Psoas muscle (tissue), 7 donors: ENCODE measurements at regions not wholly inside any gene's neighbourhood (a gene's known extent, or its start where the extent isn't known, plus 50 kb on each side); places are given as distances from the start of the nearest gene placed in this dataset.

Experiments used
- ATAC-seq, 4 donors: fragments of 200-7000 bp; cut with Tn5 transposase; one replicate each; pipeline ENCODE4 v1.9.1; 2020; ENCODE audit warnings: moderate library complexity in 3 of 4, mild to moderate bottlenecking in 2 of 4
- DNase-seq, 2 donors: peaks; one replicate each; pipeline ENCODE4 v3.0.0-alpha.2; 2020
- H3K27ac ChIP-seq: fragments of 200-600 bp; one replicate; pipeline ENCODE4 v1.8.0; 2022
- H3K27me3 ChIP-seq, 3 donors: fragments of 200-600 bp in 1 of 3; one replicate each; pipeline versions ENCODE4 v1.6.1 to v1.8.0; 2013 to 2022; ENCODE audit warnings: low read length in 2 of 3, mild to moderate bottlenecking in 2 of 3, moderate library complexity in 1 of 3; ENCODE audit not compliant: insufficient read depth in 3 of 3
- H3K36me3 ChIP-seq, 2 donors: fragments of 200-600 bp in 1 of 2; one replicate each; pipeline versions ENCODE4 v1.6.1 to v1.8.0; 2013 to 2022; ENCODE audit warnings: low read depth in 1 of 2, mild to moderate bottlenecking in 1 of 2, moderate library complexity in 1 of 2; ENCODE audit not compliant: insufficient read depth in 1 of 2
- H3K4me1 ChIP-seq: fragments of 200-600 bp; one replicate; pipeline ENCODE4 v1.8.0; 2022
- H3K4me3 ChIP-seq: fragments of 200-600 bp; one replicate; pipeline ENCODE4 v1.8.0; 2022; ENCODE audit warnings: mild to moderate bottlenecking
- H3K9me3 ChIP-seq: fragments of 200-600 bp; one replicate; pipeline ENCODE4 v1.8.0; 2022
- WGBS, 3 donors: extraction: QIAGEN DNeasy Blood & Tissue Kit; methylation state at CpG; one replicate each; pipeline versions ENCODE4 v1.1.6 to v1.1.7; 2013; 5-methylcytosine and 5-hydroxymethylcytosine counted together
- intact Hi-C, 2 donors: fragments of 100-400 bp; cut with DNase I; formaldehyde crosslinking; loops; one replicate each; pipeline versions ENCODE4 v1.11.0 to v1.14.2; 2022
- TF ChIP-seq, protein P1 (sequence below): fragments of 200-600 bp; IDR thresholded peaks from one replicate; pipeline ENCODE4 v1.8.0; 2022; ENCODE audit warnings: antibody characterized with exemption
- donor health status: healthy with polysubstance abuse.
- donor health status: DM: no; HTN: no; CAD: no; lungs with moderate emphysema.
- donor health status: Bipolar disorder and iron deficiency.
- donor health status: healthy.
- donor health status: DM: yes; HTN: yes; CAD: no.
- donor health status: DM: no; HTN: no; CAD: no.
- donor health status: DM: yes; HTN: yes; CAD: no.

DNA sequence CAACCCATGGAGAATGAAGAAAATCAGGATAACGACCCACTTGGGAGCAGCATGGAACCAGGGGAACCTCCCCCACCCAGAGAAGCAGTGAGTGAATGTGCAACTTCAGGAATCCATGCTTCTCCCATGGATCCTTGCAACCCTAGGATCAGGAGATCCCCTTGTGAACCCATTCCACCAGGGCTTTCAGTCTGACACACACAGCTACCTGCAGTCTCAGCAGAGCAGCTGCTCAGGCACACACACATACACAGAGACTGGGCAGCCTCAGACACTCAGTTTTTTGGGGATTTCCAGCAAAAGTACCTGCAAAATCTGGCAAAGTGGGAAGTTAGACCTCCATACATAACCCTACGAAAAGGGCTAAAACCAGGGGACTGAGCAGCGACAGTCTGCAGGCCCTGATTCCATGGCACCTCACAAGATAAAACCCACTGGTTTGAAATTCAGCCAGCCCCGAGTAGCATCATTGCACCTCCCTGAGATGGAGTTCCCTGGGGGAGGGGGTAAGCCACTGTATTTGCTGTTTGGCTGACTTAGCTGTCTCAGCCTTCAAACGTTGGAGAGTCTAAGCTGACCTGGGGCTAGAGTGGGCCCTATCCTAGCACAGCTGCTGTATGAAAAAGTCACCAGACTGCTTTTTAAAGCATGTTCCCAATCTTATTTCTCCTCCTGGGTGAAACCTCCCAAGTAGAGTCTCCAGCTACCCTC is 737.5 kb upstream of the NDST4 start:
- DNase-seq (no peak), ATAC-seq (no peak)
- 72 to 83% (median 77%) methylated on average over 5 of the region's 5 CpGs for WGBS, 3 donors
- H3K27me3 ChIP-seq, result no peaks in the 10 kb centered on the region
- no peaks in the 10 kb centered on the region for H3K36me3 ChIP-seq
- no peaks in the 10 kb centered on the region for H3K9me3 ChIP-seq
- H3K4me1 ChIP-seq, result no peaks in the 10 kb centered on the region
- intact Hi-C loops, result no loop called here
- no peak overlapping the region for H3K27ac ChIP-seq
- no peak overlapping the region for H3K4me3 ChIP-seq
- TF ChIP-seq, protein P1, sequence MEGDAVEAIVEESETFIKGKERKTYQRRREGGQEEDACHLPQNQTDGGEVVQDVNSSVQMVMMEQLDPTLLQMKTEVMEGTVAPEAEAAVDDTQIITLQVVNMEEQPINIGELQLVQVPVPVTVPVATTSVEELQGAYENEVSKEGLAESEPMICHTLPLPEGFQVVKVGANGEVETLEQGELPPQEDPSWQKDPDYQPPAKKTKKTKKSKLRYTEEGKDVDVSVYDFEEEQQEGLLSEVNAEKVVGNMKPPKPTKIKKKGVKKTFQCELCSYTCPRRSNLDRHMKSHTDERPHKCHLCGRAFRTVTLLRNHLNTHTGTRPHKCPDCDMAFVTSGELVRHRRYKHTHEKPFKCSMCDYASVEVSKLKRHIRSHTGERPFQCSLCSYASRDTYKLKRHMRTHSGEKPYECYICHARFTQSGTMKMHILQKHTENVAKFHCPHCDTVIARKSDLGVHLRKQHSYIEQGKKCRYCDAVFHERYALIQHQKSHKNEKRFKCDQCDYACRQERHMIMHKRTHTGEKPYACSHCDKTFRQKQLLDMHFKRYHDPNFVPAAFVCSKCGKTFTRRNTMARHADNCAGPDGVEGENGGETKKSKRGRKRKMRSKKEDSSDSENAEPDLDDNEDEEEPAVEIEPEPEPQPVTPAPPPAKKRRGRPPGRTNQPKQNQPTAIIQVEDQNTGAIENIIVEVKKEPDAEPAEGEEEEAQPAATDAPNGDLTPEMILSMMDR, result no peak

DNA sequence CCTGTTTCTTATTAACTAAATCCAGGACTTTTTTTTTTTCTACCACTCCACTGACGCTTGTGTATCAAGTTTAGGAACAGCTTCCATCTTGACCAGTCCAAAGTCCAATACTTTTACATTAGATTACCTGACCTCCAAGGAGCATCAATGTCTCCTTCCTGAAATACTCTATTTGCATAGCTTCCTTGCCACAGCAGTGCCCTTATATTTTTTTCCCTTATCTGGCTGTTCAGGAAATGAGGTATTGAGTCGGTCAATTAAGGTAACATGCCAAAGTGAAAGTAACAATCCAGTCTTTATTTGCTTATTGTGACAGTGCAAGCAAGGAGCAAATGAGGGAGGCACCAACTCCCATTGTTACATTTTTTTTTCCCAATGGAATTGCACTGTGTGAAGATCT is 730.8 kb upstream of the NDST4 start:
- TF ChIP-seq, protein P1, result no peak
- Histone ChIP-seq H3K9me3 (peaks cover 4% of the 10 kb centered on the region), H3K4me1 (no peaks in the 10 kb centered on the region), H3K36me3 (no peaks in the 10 kb centered on the region), H3K27ac (no peak overlapping the region), H3K27me3 (no peaks in the 10 kb centered on the region), H3K4me3 (no peak overlapping the region)
- DNase-seq (no peak), ATAC-seq (no peak)
- intact Hi-C loops, result no loop called here
- WGBS, 3 donors, result 76 to 82% (median 81%) methylated on average over 2 of the region's 2 CpGs

- no peak overlapping the region for H3K27ac ChIP-seq
- intact Hi-C loops, result no loop called here
- no peak overlapping the region for H3K4me3 ChIP-seq
- H3K4me1 ChIP-seq, result no peaks in the 10 kb centered on the region
- ATAC-seq (no peak), DNase-seq (no peak)
- TF ChIP-seq, protein P1, result no peak
- no peaks in the 10 kb centered on the region for H3K36me3 ChIP-seq
- H3K9me3 ChIP-seq, result peaks cover 4% of the 10 kb centered on the region
- no peaks in the 10 kb centered on the region for H3K27me3 ChIP-seq
Measured at GRCh38 chr4:115841871-115842270, 728.5 kb upstream of the NDST4 start.

DNA sequence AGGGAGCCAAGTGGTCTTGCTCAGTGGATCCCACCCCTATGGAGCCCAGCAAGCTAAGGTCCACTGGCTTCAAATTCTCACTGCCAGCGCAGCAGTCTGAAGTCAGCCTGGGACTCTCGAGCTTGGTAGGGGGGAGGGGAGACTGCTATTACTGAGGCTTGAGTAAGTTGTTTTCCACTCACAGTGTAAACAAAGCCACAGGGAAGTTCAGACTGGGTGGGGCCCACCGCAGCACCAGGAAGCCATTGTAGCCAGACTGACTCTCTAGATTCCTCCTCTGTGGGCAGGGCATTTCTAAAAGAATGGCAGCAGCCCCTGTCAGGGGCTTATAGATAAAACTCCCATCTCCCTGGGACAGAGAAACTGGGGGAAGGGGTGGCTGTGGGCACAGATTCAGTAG is 721.0 kb upstream of the NDST4 start:
- H3K36me3 ChIP-seq, result no peaks in the 10 kb centered on the region
- no peaks in the 10 kb centered on the region for H3K4me1 ChIP-seq
- DNase-seq (no peak), ATAC-seq (no peak)
- WGBS, 3 donors, result 73 to 88% (median 77%) methylated on average over 3 of the region's 3 CpGs
- no peaks in the 10 kb centered on the region for H3K9me3 ChIP-seq
- H3K27me3 ChIP-seq, result no peaks in the 10 kb centered on the region
- no peak overlapping the region for H3K27ac ChIP-seq
- TF ChIP-seq, protein P1, result no peak
- no peak overlapping the region for H3K4me3 ChIP-seq
- intact Hi-C loops, result no loop called here

GRCh38 chr4:115824630-115825029 is 711.2 kb upstream of the NDST4 start:
- no peaks in the 10 kb centered on the region for H3K4me1 ChIP-seq
- intact Hi-C loops, result no loop called here
- TF ChIP-seq, protein P1, result no peak
- H3K9me3 ChIP-seq, result peaks cover 6% of the 10 kb centered on the region
- ATAC-seq (no peak), DNase-seq (no peak)
- WGBS, 3 donors, result 94 to 100% (median 95%) methylated on average over 1 of the region's 1 CpG
- no peak overlapping the region for H3K27ac ChIP-seq
- H3K36me3 ChIP-seq, result no peaks in the 10 kb centered on the region
- no peaks in the 10 kb centered on the region for H3K27me3 ChIP-seq
- H3K4me3 ChIP-seq, result no peak overlapping the region
